WERI-Rb-1 (cell line): ENCODE measurements at regions not wholly inside any gene's neighbourhood (a gene's known extent, or its start where the extent isn't known, plus 50 kb on each side); places are given as distances from the start of the nearest gene placed in this dataset.

Experiments
- DNase-seq: peaks from one replicate; pipeline ENCODE4 v3.0.0-alpha.2; 2020
- H3K27ac ChIP-seq: fragments of 250-450 bp; sonication (Bioruptor Pico); 2 replicates; pipeline ENCODE4 v1.5.1; 2020; ENCODE audit warnings: mild to moderate bottlenecking, moderate library complexity
- H3K27me3 ChIP-seq: fragments of 250-450 bp; sonication (Bioruptor Pico); 2 replicates; pipeline ENCODE4 v1.5.1; 2021; ENCODE audit warnings: mild to moderate bottlenecking, low read depth, moderate library complexity; ENCODE audit not compliant: insufficient read depth, severe bottlenecking
- H3K36me3 ChIP-seq: fragments of 250-450 bp; sonication (Bioruptor Pico); 2 replicates; pipeline ENCODE4 v1.5.1; 2020; ENCODE audit warnings: mild to moderate bottlenecking, moderate library complexity
- H3K4me3 ChIP-seq: 2 replicates; pipeline ENCODE4 v1.5.1; 2011; ENCODE audit warnings: low read depth, mild to moderate bottlenecking, control low read depth, low read length
- H3K9me3 ChIP-seq: fragments of 250-450 bp; sonication (Bioruptor Pico); 2 replicates; pipeline ENCODE4 v1.5.1; 2021; ENCODE audit warnings: mild to moderate bottlenecking, moderate library complexity; ENCODE audit not compliant: severe bottlenecking
- TF ChIP-seq, protein P1 (sequence below): IDR thresholded peaks from 2 replicates; pipeline ENCODE4 v1.5.1; 2011; ENCODE audit warnings: low read depth, mild to moderate bottlenecking, control low read depth, inconsistent platforms, low read length

DNA sequence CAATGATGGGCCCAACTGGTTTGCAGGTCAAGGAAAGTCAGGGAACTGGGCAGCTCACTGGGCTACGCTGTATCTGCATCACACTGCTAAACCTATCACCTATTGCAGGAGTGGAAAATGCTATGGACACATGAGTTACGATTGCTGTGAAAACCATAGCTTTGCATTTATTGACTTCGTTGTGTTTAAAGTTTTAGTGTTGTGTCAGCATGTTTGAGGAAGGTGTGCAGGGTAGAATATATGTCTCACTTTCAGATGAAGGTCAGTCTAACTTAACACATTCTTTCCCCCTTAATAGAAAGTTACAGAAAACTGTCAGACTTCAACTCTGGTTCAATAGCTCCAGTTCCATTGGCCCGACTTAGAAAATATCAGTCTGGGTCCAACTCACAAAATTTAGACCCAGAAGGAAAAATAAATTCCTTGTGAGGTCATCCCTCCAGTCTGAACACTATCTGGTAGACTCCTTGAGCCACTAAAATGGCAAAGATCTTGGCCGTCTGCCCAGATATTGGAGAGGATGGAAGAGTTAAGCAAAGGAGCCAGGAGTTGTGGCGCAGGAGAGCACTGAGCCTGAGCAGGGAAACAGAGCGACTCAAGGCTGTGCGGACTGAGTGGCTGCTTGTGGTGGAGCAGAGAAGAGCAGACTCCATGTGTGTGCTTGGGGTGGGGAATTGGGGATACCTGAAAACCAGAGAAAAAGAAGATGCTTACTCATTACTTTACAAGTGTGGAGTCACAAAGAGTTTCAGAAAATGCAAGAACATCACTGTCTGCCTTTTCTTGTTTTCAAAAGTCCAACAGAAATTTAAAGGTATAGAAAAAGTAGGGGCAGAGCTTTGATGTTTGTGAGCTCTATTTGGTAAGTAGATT, 518.5 kb downstream of the FGF9 start:
- H3K4me3 ChIP-seq: no peak overlapping the region

DNA sequence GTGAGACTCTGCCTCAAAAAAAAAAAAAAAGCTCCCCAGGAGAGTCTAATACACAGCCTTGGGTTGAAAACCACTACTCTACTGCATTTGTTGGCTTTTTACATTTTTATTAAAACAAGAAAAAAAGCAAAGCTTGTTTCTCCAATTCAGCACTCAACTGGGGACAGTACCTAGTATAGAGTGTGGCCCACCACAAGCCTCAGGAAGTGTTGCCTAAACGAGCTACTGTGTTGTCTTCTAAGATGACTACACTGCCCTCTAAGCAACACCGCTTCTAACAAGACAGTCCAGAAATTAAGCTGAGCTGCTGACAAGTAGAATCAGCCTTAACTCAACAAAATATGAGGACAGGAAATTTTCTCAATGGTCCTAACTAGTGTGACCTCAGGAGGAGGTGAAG, 522.2 kb downstream of the FGF9 start:
- H3K27ac ChIP-seq: no peak overlapping the region
- TF ChIP-seq, protein P1, sequence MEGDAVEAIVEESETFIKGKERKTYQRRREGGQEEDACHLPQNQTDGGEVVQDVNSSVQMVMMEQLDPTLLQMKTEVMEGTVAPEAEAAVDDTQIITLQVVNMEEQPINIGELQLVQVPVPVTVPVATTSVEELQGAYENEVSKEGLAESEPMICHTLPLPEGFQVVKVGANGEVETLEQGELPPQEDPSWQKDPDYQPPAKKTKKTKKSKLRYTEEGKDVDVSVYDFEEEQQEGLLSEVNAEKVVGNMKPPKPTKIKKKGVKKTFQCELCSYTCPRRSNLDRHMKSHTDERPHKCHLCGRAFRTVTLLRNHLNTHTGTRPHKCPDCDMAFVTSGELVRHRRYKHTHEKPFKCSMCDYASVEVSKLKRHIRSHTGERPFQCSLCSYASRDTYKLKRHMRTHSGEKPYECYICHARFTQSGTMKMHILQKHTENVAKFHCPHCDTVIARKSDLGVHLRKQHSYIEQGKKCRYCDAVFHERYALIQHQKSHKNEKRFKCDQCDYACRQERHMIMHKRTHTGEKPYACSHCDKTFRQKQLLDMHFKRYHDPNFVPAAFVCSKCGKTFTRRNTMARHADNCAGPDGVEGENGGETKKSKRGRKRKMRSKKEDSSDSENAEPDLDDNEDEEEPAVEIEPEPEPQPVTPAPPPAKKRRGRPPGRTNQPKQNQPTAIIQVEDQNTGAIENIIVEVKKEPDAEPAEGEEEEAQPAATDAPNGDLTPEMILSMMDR: no peak
- H3K4me3 ChIP-seq: no peak overlapping the region
- H3K9me3 ChIP-seq: peaks cover 3% of the 10 kb centered on the region
- no peaks in the 10 kb centered on the region for H3K36me3 ChIP-seq
- DNase-seq: no peak
- H3K27me3 ChIP-seq: peaks cover 95% of the 10 kb centered on the region

More for the DNA sequence above, 518.5 kb downstream of the FGF9 start:
- Histone ChIP-seq H3K36me3 (no peaks in the 10 kb centered on the region), H3K9me3 (peaks cover 3% of the 10 kb centered on the region), H3K27me3 (peaks cover 74% of the 10 kb centered on the region), H3K27ac (no peak overlapping the region)
- no peak for DNase-seq
- TF ChIP-seq, protein P1: no peak

DNA sequence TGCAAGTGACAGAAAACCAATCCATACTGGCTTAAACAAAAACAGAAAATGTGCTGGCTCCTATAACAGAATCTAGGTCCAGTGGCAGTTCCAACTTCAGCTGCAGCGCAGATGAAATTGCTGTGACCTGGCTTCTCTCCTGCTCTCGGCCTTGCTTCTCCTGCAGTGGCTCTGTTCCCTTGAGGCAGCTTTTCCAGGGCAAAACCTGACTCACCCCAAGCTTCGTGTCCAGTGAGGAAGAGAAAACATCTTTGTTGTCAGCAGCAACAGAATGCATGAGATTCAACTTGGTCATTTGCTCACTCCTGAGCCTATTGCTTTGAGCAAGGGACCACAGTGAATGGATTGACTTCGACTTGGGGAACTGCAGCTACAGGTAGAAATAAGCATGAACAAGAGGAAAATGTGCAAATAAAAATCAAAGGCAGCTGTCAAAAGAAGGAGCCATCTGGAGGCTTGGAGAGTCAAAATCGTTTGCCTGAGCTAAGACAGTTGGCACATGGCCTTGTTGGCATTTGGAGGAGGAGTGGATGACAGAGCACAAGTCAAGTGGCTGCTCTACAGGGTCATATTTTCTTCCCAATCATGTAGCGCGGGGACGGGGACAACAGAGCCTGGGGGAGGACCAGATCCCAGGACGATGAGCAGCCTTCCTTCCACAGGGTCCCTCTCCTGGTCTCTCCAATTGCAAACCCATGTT, 523.4 kb downstream of the FGF9 start:
- Histone ChIP-seq H3K4me3 (no peak overlapping the region), H3K27me3 (peaks cover 94% of the 10 kb centered on the region), H3K36me3 (no peaks in the 10 kb centered on the region), H3K9me3 (peaks cover 3% of the 10 kb centered on the region), H3K27ac (no peak overlapping the region)
- TF ChIP-seq, protein P1: no peak
- no peak for DNase-seq

DNA sequence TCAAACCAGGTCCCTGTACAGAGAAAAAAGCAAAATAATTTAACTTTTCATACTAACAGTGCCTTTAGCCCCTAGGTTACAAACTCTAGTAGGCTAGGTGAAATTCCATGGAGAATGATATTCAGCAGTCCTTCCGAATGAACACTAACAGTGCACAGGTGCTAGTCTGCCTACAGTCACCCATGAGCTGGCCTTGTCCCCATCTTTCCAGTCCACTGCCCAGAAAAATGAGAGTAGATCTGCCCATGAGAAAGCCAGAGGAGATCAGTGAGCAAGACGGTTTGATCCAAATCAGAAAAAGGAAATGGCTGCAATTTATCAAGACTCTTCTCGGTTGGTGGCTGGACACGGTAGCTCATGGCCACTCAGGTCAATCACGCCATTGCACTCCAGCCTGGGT, 524.9 kb downstream of the FGF9 start:
- Histone ChIP-seq H3K27me3 (peaks cover 96% of the 10 kb centered on the region), H3K9me3 (peaks cover 3% of the 10 kb centered on the region), H3K36me3 (no peaks in the 10 kb centered on the region), H3K4me3 (no peak overlapping the region), H3K27ac (no peak overlapping the region)
- DNase-seq: no peak
- TF ChIP-seq, protein P1: no peak

DNA sequence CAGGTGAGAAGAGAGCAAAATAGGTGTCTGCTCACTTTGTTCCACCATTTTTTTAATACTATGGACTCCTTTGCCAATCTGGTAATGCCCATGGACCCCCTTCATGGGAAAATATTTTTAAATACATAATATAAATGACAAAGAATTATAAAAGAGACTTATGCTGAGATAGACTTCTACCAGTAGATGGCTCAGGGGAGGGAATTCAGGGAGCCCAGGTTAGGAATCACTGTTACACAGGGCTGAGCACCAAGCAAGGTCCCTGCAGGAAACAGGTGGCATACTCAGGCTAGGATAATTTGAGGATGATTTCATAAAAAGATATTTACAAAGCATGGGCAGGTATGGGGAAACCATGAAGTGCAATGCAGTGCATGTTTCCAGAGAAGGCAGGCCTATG, 525.9 kb downstream of the FGF9 start:
- H3K36me3 ChIP-seq: no peaks in the 10 kb centered on the region
- H3K27me3 ChIP-seq: peaks cover 90% of the 10 kb centered on the region
- peaks cover 3% of the 10 kb centered on the region for H3K9me3 ChIP-seq
- no peak overlapping the region for H3K27ac ChIP-seq
- TF ChIP-seq, protein P1: no peak
- DNase-seq: no peak
- no peak overlapping the region for H3K4me3 ChIP-seq
